ENCODE measurements at regions not wholly inside any gene's neighbourhood (a gene's known extent, or its start where the extent isn't known, plus 50 kb on each side); places are given as distances from the start of the nearest gene placed in this dataset.

DNA sequence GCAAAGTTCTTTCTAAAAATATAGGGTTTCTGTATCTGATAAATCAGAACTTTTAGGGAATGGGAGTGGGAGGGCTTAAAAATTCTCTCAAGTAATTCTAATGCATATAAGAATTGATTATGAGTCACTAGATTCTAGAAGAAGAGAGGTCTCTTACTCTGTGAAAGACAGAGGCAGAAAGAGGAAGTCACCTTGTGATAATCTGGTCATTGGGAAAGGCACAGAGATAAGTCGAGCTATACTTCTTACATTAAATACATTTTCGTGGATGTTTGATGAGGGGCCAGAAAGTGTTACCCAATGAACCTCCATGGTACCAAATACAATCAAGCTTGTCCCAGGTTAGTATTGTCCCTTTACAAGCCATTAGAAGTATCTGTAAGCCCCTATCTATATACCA is 134.4 kb downstream of the MAD2L1 start:
- DNase-seq (ENCODE audit: low spot score): no peak

DNA sequence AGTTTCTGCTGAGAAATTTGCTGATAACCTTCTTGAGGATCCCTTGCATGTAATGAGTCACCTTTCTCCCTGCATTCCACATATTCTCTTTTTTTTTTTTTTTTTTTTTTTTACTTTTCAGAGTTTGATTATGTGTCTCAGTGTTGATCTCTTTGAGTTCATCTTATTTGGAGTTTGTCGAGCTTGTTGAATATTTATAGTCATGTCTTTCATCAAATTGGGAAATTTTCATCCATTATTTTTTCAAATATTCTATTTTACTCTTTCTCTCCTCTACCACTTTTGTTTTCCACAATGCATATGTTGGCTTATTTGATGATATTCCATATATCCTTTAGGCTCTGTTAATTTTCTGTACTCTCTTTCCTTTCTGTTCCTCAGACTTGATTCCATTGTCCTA is 136.1 kb downstream of the MAD2L1 start:
- DNase-seq (ENCODE audit: low spot score): no peak

DNA sequence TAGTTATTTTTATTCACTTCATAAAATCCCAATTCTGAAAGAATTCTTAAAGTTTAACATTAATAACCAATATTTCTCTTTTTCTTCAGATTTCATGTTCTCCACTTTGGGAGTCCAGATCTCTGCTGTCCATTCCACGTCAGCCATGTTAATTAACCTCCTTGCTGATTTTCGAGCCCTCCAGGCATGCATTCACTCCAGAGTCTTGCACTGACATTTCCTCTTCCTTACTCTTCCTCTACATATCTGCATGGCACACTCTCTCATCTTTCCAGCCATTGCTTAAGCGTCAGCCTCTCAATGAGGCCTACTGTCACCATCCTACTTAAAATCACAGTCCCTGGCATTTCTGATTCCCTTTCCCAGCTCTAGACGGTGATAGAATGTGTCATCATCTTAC is 144.8 kb downstream of the MAD2L1 start:
- DNase-seq (ENCODE audit: low spot score): no peak

DNA sequence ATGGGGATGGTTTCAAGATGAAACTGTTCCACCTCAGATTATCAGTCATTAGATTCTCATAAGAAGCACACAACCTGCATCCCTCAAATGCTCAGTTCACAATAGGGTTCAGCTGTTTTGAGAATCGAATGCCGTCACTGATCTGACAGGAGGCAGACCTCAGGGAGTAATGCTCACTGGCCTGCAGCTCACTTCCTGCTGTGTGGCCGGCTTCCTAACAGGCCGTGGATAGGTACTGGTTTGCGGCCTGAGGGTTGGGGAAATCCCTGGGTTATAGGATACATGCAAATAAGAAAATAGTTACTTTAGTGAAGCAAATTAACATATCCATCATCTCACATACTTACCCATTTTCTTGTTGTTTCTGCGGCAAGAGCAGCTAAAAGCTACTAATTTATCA is 160.4 kb downstream of the MAD2L1 start:
- no peak for DNase-seq (ENCODE audit: low spot score)

DNA sequence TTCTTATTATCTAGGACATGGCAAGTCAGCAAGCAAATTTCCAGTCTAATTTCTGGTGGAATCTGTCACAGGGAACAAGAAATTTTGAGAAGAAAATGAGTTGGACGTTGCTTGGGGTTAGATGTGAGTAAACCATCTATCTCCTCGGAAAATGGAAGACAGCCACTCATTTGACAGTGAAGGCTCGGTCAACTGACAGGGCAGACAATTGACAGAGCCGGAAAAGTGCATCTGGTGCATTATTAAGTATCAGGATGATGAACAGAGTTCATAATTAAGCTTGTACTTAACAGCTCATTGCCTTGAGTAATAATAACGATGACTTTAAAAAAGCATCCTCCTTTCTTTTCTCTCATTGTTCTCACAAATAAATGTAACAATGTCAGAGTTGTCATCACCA is 168.4 kb downstream of the MAD2L1 start:
- DNase-seq (ENCODE audit: low spot score): no peak

DNA sequence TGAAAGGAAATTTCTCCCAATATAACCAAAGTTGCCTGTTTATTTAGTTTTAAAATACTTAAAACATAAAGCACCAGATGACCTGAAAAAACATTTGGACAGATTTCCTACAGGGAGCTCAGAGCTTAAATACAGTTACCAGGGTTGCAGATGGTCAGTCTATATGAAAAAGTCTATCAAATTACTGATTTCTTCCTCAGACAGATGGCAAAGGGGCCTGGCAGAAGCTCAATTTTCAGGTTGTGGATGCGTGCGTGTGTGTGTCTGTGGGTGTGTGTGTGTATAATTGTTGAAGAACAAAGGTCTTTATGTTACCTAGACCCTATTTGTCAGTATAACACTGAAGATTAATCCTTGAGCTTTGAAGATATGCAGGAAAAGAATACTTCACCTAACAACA is 169.4 kb downstream of the MAD2L1 start:
- no peak for DNase-seq (ENCODE audit: low spot score)

DNA sequence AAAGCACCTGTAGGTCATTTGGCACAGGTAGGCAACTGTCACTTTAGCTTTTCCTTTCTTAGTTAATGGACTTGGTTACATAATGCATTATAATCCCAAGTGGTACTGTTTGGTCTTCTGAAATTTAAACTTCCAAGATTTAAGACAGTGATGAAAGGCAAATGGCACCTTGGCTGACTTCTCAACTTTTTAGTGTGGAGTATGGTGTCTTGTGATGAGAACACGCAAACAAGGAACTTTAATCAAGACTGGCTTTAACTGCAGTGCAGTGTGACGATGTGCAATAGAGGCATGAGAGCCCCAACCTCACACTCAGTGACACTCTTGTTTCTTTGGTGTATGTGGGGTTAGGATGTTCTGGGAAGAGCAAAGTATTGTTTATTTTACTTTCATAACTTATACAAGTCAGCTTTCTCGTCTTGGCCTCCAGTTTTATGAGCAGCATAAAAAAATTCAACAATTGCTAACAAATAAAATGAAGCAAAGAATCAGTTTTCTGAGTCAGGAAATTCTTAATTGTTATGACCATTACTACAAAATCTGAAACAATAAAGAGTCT is 171.9 kb downstream of the MAD2L1 start:
- no peak for DNase-seq (ENCODE audit: low spot score)

DNA sequence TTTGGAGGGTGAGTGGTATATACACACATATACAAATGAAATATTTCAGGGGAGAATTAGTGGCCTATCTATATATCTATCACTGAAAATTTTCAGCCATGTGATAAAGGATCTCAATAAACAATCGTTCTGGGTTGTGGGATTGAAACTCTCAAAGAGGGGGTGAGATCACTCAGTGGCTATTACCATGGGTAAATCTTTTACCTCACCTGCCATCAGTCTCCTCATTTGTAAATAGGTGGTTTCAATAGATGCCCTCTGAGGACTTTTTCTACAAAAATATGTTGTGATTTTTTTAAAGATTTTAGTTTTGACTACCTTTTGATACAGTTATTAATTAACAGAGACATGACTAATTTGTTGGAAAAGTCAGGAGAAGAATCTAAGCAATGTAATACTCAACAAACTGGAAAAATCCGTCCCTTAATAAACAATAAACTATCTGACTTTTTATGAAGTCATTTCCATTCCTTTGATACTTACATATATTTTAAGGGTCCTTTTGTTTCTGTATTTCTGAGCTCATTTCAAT is 192.8 kb downstream of the MAD2L1 start:
- no peak for DNase-seq (ENCODE audit: low spot score)

DNA sequence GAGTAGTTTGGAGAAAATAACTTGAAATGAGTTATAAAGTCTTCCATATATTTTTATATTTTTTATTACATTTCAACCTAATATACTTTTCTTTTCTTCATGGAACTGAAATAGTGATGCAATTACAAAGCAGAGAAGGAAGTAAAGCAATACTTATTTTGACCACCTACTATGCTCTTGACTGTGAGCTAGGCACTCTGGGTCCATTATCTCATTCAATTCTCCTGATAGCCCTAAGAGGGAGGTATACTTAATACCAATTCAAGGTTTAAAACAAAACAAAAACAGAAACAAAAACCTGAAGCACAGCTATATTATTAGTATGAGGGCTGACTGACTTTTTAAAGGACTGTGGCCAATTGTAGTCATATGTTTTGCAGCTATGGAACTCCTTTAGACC is 193.5 kb downstream of the MAD2L1 start:
- DNase-seq (ENCODE audit: low spot score): no peak

DNA sequence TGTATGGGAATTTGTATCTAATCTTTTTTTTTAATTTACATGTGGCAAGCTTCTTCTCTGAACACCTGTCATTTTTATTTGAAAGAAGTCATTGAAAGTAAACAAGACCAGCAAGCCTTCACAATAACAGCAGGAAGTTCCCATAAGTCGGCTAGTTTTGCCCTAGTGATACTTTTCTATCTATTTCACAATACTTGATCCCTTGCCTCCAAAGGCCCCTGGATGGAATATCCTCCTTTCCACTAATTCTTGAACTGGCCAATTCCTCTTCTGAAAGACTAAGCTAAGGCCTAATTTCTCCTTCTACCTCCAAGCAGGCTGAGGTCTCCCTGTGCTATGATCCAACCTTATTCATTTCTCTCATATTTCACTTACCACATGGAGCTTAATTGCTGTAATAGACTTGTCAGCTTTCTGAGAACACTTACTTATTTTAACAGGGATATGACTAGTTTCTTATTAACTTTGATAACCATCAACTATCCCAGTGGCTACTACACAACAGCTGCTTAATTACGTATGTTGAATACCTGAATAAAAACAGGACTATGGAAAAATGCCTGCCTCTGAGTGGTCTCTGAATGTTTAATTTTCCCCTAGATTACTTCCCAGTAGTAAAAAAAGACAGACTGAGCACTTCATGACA is 194.2 kb downstream of the MAD2L1 start:
- no peak for DNase-seq (ENCODE audit: low spot score)

DNA sequence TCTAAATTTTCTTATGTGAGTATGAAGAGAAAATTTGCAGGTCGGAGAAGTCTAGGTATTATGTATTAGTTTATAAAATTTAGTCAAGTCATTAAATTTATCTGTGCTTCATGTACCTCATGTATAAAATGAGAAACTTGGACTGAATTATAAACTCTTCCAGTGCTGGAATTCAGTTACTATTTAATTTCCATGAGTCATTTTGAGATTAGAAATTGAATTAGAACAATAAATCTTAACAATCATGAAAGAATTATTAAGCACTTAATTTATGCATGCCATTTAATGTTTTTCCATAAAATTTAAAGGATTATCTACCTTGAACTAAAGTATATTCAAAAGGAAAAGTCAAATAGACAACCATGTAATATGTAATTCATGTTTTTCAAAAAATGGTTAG is 195.8 kb downstream of the MAD2L1 start:
- no peak for DNase-seq (ENCODE audit: low spot score)

DNA sequence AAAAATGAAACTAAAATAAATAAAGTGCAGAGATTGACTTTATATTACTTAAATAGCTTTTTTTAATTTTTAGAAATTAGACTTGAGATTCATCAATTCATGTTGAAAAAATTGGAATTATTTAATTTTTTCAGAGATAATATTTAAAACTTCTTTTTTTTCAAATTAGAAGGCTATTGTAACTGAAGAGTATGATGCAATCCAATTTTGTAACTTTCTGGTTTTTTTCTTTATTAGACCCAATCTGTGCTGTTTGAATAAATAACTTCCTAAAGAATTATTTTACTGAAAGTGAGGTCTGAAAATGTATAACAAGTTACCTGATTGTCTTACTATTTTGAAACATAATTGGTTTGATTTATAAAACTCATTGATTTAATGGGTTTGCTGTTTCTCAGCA is 200.9 kb downstream of the MAD2L1 start:
- no peak for DNase-seq (ENCODE audit: low spot score)

DNA sequence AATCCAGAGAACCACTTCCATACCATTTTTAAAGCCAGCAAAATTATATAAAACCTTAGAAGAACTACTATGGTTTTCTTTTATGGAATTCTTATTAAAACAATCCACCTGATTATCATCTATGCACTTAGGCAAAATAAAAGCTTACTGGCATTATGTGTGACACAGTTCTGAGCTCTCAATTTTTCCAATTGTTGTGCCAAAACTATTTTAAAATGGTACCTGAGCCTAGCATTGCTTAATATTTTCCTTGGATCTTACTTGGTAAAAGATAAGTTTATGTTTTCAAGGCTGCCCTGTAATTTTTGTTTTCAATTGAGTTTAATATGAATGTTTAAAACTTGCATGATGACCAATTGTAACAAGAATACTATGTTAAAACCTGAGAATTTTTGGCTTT is 201.3 kb downstream of the MAD2L1 start:
- no peak for DNase-seq (ENCODE audit: low spot score)

DNA sequence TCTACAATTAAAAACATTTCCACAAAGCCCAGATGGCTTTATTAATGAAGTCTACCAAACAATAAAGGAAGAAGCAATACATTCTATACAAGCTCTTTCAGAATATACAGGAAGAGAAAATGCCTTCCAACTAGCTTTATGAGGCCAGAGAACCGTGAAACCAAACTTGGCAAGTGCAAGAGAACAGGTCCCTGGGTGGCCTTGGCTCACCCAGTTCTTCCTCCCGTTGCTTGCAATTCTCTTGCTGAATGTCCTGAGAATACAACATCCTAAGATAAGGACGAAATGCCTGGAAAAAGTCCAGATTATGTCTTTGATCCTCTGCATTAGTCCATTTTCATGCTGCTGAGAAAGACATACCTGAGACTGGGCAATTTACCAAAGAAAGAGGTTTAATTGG is 204.9 kb downstream of the MAD2L1 start:
- no peak for DNase-seq (ENCODE audit: low spot score)

DNA sequence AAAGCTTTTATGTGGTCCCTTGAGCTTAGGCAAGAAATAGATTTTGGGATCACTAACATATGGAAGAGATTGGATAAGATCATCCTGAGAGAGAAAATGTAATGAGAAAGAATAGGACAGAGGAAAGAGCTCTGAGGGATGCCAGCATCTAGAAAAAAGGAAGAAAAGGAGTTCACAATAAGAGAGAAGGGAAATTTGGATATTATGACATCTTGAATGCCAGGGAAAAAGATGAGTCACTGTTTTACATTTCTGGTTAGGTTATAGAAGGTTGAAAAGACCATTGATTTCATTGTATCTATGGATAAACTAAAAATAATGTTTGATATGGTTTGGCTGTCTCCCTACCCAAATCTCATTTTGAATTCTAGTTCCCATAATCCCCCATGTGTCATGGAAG is 208.5 kb downstream of the MAD2L1 start:
- DNase-seq (ENCODE audit: low spot score): no peak

DNA sequence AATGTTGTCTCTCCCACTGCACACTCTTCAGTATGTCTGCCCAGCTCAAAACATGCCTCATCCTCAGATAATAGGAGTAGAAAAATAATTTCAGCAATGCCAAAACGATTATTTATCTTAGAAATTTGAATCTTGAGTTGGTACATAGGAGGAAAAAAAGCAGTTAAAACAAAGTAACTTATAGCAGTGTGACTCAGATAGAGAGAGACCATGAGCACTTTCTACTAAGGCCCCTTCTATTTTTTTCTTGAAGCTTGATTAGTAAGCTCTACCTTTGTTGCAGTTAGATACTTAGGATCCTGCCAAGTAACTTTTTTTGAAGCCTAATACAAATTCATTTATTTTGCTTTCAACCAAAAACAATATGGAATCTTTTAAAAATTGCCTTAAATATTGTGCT is 212.3 kb downstream of the MAD2L1 start:
- no peak for DNase-seq (ENCODE audit: low spot score)

DNA sequence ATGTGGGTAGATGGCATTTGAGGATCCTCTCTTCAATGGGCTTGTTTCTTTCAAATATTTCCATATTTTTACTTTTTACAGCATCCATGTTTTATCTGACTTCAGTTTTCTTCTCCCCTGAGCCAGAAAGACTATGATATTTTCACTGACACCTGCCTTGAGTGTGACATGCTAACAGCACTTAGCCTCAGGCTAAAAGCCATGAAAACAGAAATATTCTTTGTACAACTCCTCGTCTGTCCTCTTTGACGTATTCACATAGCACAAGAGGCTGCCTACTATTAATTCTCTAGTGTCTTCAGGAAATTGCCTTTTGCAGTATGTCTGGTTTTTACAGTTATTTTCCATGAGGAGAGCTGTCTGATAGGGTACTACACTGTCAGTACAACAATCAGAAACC is 215.0 kb downstream of the MAD2L1 start:
- DNase-seq (ENCODE audit: low spot score): no peak

DNA sequence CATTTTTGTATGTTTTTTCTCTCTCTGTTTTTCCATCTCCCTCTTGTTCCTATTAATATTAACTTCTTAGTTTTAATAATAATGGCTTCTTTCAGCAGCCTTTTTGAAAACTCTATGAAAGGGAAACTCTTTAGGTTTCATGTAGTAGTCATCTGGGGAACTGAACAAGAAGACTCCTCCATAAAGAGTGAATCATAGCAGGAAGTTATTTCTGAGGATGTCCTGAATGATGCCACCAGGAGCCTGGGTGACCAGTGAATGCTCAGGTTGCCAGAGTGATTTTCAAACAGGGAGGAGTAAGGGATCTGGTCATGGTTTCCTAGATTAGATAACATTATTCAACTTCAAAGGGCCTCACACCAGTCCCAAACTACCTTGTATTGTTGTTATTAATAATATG is 212.8 kb upstream of the PDE5A start:
- no peak for DNase-seq (ENCODE audit: low spot score)

DNA sequence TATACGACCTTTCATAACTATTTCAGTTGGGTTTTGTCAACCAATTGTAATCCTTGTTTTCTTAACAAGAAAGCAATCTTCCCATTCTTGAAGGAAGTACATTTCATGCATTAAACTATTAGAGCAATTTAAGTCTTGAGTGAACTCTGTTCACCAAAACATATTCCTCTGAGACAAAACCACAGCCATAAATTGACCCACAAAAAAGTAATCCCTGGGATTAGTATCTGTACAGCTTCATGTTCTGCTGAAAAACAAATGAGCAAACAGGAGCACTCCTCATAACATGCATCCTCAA is 207.0 kb upstream of the PDE5A start:
- no peak for DNase-seq (ENCODE audit: low spot score)

DNA sequence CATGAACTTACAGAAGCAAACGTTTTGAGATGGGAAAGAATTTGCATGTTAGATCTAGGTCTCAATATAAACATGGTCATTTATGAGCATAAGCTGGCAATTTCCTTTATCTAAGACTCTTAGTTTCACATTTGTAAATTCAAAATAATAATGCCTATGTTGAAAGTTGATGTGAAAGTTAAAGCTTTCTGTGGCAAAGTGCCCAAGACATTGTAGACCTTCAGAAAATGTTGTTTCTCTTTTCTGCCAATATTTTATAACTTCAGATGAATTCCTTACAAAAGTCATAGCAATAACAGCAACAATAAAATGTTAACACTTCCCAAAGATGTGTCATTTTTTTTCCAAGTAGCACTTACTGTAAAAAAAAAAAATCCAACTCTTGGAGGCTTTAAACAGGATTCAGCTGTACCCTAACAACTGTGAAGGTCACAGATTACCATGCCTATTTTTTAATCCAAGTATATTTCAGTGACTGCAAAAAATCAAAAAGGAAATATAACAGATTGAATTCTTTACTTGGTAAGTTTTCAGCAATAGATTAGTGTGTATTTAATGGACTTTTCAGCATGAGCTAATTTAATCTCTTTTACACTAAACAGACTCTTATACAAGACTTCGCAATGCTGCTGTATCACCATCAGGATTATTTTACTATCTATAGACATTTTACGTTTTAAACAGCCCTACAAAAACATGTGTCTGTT is 206.5 kb upstream of the PDE5A start:
- DNase-seq (ENCODE audit: low spot score): no peak

DNA sequence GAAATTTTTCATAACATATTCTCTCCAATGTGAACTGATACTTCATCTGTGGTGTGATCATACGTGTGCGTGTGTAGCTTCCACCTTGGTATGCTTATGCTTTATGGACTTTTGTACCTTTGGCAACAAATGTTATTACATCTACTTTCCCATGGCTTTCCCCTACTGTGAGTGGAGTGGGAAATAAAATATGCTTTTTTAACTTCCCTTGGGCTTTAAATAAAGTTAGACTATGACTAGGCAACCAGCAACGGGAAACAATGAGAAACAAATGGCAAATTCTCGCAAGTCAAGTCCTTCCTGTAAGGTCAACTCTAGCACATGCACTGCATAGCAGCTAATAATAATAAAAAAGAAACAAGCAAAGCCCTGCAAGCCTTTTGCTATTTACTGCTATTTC is 205.0 kb upstream of the PDE5A start:
- no peak for DNase-seq (ENCODE audit: low spot score)

DNA sequence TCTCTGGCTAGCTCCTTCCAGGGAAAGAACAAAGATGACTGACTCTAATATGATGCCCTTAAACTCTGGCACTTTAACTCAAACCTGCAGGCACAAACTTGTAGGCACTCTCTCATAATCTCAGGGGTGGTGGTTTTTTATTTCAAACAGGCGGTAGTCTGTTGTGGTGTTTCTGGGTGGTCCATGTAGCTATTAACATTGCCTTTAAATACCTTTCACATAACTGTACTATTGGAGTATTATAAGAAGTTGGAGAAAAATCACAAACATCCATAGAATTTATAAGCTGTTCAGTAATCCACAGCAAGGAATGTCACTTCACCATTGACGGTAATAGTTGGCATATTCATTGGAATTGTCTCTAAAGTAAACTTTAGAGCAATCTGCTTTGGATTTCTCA is 204.2 kb upstream of the PDE5A start:
- no peak for DNase-seq (ENCODE audit: low spot score)

DNA sequence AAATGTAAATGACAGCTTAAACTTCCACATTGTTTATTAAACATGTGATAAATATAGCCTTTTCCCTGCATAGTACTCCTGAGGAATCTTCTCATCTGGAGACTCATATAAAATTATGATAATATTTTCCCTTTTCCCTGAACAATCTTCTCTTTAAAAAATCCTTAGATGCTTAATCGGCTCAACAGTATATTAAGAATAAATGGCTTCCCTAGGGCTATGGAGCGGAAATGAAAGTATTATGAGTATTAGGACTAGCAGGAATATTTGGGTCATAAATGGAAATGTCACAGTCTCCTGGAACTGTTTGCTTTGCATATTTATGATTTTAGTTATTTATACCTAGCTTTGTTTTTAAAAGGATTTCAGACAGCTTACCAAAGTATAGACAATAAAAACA is 200.7 kb upstream of the PDE5A start:
- no peak for DNase-seq (ENCODE audit: low spot score)

DNA sequence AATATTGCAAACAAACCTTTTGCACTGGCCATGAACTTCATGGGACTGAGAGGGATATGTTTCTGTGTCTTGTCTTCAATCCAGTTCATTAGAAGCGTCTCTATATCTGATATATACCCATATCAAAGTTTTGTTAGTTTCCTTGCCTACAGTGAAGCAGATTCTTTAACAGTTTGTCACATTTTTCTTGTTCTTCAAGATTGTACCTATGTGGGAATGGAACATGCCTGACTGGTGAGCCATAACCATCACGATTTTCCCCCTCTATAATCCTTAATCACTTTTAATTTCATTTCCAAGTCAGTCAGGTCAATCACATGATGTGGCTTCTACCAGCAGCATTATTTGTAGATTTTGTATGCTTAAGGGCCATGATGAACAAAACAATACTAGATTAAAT is 197.1 kb upstream of the PDE5A start:
- no peak for DNase-seq (ENCODE audit: low spot score)
